ENCODE measurements at regions not wholly inside any gene's neighbourhood (a gene's known extent, or its start where the extent isn't known, plus 50 kb on each side); places are given as distances from the start of the nearest gene placed in this dataset.

GRCh38 chrX:117707948-117708743, 408.5 kb downstream of the KLHL13 start:
- no peaks in the 10 kb centered on the region for H3K4me1 ChIP-seq (replicated peaks; ENCODE audit: insufficient read depth)
- H4K20me1 ChIP-seq (ENCODE audit: insufficient read depth) = no peaks in the 10 kb centered on the region
- no peak overlapping the region for H3K4me2 ChIP-seq
- no peak for DNase-seq
- no peaks in the 10 kb centered on the region for H3K9me3 ChIP-seq (ENCODE audit: insufficient read depth, low read depth)
- no peaks in the 10 kb centered on the region for H3K9me2 ChIP-seq (ENCODE audit: insufficient read depth)
- no peaks in the 10 kb centered on the region for H3F3A ChIP-seq (ENCODE audit: insufficient read depth, low read depth)
- intact Hi-C loops (cut with micrococcal nuclease; ENCODE audit: unreplicated experiment) = no loop called here
- no peaks in the 10 kb centered on the region for H3K79me2 ChIP-seq (ENCODE audit: low read depth)
- H3K36me3 ChIP-seq (ENCODE audit: low read depth) = no peaks in the 10 kb centered on the region
- POLR2A ChIA-PET (ENCODE audit: unreplicated experiment) = no interaction called here
- H3K27ac ChIP-seq = no peak overlapping the region
- no peaks in the 10 kb centered on the region for H3K27me3 ChIP-seq (ENCODE audit: insufficient read depth, low read depth)
- no TSS peak for BruUV-seq (replicated peaks)
- TF ChIP-seq EZH2 (IDR thresholded peaks at IDR 0.05; ENCODE audit: low read depth) = no peak
- no peak for TF ChIP-seq CTCF (conservative IDR thresholded peaks at IDR 0.05)
- H2AFZ ChIP-seq = no peak overlapping the region
- CTCF ChIA-PET = no interaction called here
- H3K4me3 ChIP-seq = no peak overlapping the region

DNA sequence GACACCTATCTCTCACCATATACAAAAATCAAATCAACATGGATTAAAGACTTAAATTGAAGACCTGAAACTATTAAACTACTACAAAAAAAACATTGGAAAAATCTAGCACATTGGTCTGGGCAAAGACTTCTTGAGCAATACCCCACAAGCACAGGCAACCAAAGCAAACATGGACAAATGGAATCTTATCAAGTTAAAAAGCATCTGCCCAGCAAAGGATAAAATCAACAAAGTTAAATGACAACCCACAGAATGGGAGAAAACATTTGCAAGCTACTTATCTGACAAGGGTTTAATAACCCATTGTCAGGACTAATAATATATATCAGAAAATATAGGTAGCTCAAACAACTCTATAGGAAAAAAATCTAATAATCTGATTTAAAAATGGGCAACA, 415.6 kb downstream of the KLHL13 start:
- BruUV-seq (replicated peaks) = no TSS peak
- H3K79me2 ChIP-seq (ENCODE audit: low read depth) = no peaks in the 10 kb centered on the region
- H3K27ac ChIP-seq = no peak overlapping the region
- H2AFZ ChIP-seq = no peak overlapping the region
- H3K9me2 ChIP-seq (ENCODE audit: insufficient read depth) = no peaks in the 10 kb centered on the region
- H4K20me1 ChIP-seq (ENCODE audit: insufficient read depth) = no peaks in the 10 kb centered on the region; the same call in 1 of the 2 replicates
- no peaks in the 10 kb centered on the region for H3K27me3 ChIP-seq (ENCODE audit: insufficient read depth, low read depth)
- no peaks in the 10 kb centered on the region for H3K4me1 ChIP-seq (replicated peaks; ENCODE audit: insufficient read depth)
- intact Hi-C loops (cut with micrococcal nuclease; ENCODE audit: unreplicated experiment) = no loop called here
- H3K4me2 ChIP-seq = no peak overlapping the region
- DNase-seq = no peak
- no peaks in the 10 kb centered on the region; the same call in 1 of the 2 replicates for H3K9me3 ChIP-seq (ENCODE audit: insufficient read depth, low read depth)
- no peaks in the 10 kb centered on the region for H3K36me3 ChIP-seq (ENCODE audit: low read depth)
- no peak for TF ChIP-seq CTCF (conservative IDR thresholded peaks at IDR 0.05)
- no peak for TF ChIP-seq EZH2 (IDR thresholded peaks at IDR 0.05; ENCODE audit: low read depth)
- ChIA-PET CTCF (no interaction called here), POLR2A (ENCODE audit: unreplicated experiment) (no interaction called here)
- H3K4me3 ChIP-seq = no peak overlapping the region
- no peaks in the 10 kb centered on the region for H3F3A ChIP-seq (ENCODE audit: insufficient read depth, low read depth)

DNA sequence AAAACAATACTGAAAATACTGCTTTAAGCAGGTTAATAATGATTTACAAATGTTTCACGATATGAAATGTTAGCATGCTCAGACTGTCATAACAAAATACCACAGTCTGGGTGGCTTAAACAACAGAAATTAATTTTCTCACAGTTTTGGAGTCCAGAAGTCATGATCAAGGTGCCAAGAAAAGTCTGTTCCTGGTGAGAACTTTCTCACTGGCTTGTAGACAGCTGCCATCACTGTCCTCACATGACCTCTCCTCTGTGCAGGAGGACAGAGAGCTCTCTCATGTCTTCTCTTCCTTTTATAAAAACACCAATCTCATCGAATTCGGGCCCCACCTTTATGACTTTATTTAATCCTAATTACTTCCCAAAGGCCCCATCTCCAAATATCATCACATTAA, 426.7 kb downstream of the KLHL13 start:
- ChIA-PET CTCF (no interaction called here), POLR2A (ENCODE audit: unreplicated experiment) (no interaction called here)
- H3F3A ChIP-seq (ENCODE audit: insufficient read depth, low read depth) = no peaks in the 10 kb centered on the region
- H3K79me2 ChIP-seq (ENCODE audit: low read depth) = no peaks in the 10 kb centered on the region
- H3K27me3 ChIP-seq (ENCODE audit: insufficient read depth, low read depth) = no peaks in the 10 kb centered on the region
- DNase-seq = no peak
- H3K36me3 ChIP-seq (ENCODE audit: low read depth) = no peaks in the 10 kb centered on the region
- H3K4me2 ChIP-seq = no peak overlapping the region
- H4K20me1 ChIP-seq (ENCODE audit: insufficient read depth) = no peaks in the 10 kb centered on the region
- no peaks in the 10 kb centered on the region for H3K4me1 ChIP-seq (replicated peaks; ENCODE audit: insufficient read depth)
- no peaks in the 10 kb centered on the region for H3K9me2 ChIP-seq (ENCODE audit: insufficient read depth)
- H3K4me3 ChIP-seq = no peak overlapping the region
- no peak for TF ChIP-seq EZH2 (IDR thresholded peaks at IDR 0.05; ENCODE audit: low read depth)
- TF ChIP-seq CTCF (conservative IDR thresholded peaks at IDR 0.05) = no peak
- intact Hi-C loops (cut with micrococcal nuclease; ENCODE audit: unreplicated experiment) = no loop called here
- H3K27ac ChIP-seq = no peak overlapping the region
- H2AFZ ChIP-seq = no peak overlapping the region
- no peaks in the 10 kb centered on the region for H3K9me3 ChIP-seq (ENCODE audit: insufficient read depth, low read depth)
- BruUV-seq (replicated peaks) = no TSS peak
